ENCODE measurements at regions not wholly inside any gene's neighbourhood (a gene's known extent, or its start where the extent isn't known, plus 50 kb on each side); places are given as distances from the start of the nearest gene placed in this dataset.

DNA sequence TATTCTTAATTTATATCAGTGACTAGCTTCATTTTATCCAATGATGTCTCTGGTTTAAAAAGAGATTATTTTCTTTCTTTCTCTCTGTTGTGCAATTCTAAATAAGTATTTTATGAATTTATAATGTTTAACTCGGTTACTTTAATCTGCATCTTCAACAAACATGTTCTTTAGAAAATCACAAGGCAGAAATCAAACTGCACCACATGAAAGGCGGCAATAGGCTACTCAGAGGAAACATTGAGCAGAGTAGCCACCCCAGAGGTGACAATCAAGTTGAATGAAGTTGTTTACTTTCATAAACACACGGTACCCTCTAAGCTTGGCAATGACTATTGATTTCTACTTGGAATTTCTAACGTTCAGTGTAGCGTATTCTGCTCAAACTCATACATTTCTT is 677.8 kb upstream of the ROBO1 start:
- no peak for DNase-seq (ENCODE audit: low read depth in 1 of 2, low spot score in 2 of 2)
- Histone ChIP-seq H3K27ac (no peak overlapping the region), H3K4me1 (replicated peaks) (no peaks in the 10 kb centered on the region), H3K9me3 (replicated peaks) (no peaks in the 10 kb centered on the region), H3K36me3 (no peaks in the 10 kb centered on the region), H3K27me3 (replicated peaks) (no peaks in the 10 kb centered on the region), H3K4me3 (no peak overlapping the region)

DNA sequence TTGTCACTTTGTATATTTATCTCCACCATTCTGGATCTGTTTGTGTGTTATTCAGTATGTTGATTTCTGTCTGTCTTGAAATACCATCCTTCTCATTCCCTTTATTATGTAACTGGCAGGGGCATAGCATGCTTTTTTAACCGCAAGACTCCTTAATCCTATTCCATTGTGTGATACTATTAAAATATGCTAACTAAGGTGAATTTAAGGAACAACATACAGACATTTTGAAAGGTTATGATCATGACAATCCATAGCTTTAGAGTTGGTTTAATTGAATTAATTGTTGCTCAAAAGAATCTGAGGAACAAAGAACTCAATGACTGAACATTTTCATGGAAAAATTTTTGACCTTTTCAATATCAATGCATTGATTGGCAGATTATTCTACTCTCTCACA is 677.3 kb upstream of the ROBO1 start:
- Histone ChIP-seq H3K27me3 (replicated peaks) (no peaks in the 10 kb centered on the region), H3K27ac (no peak overlapping the region), H3K4me3 (no peak overlapping the region), H3K4me1 (replicated peaks) (no peaks in the 10 kb centered on the region), H3K9me3 (replicated peaks) (no peaks in the 10 kb centered on the region), H3K36me3 (no peaks in the 10 kb centered on the region)
- no peak for DNase-seq (ENCODE audit: low read depth in 1 of 2, low spot score in 2 of 2)

DNA sequence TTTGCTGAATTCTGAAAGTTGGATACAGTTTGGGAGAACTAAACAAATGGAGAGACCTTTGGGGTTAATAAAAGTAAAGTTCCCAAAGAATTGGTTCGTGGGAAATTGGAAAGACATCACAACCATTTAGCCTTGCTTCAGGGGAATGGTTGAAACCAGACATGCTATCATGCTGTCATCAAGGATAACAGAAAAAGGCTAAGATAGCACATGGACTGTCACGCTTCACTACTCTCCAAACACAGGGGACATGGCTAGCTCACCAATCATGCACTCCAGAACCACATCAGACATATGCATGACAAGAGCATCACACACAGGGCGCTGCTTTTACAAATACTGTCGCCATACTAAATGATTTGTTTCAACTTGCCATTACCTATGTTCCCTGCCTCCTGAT is 671.7 kb upstream of the ROBO1 start:
- H3K27ac ChIP-seq, result no peak overlapping the region
- H3K27me3 ChIP-seq (replicated peaks), result no peaks in the 10 kb centered on the region
- H3K9me3 ChIP-seq (replicated peaks), result no peaks in the 10 kb centered on the region
- no peak for DNase-seq (ENCODE audit: low read depth in 1 of 2, low spot score in 2 of 2)
- no peak overlapping the region for H3K4me3 ChIP-seq
- no peaks in the 10 kb centered on the region for H3K4me1 ChIP-seq (replicated peaks)
- no peaks in the 10 kb centered on the region for H3K36me3 ChIP-seq

DNA sequence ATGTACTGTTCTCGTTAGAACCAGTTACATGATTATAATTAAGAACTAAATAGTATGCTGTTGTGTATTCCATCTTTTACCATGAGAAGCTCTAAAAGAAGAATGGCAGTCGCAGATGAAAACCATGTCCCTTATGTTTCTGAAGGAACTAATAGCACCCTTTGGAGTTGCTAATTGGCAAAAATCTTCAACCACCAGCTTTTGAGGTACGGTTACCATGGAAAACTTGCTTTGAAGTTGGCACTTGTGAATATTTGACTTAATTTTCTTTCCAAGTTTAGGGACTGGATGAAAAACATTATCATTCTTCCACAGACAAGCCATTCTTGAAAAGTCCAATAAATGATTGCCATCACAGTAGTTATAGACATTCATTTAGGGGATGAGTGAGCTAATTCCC is 666.6 kb upstream of the ROBO1 start:
- Histone ChIP-seq H3K4me1 (replicated peaks) (no peaks in the 10 kb centered on the region), H3K4me3 (no peak overlapping the region)
- DNase-seq (ENCODE audit: low read depth in 1 of 2, low spot score in 2 of 2), result no peak

GRCh38 chr3:80424951-80425350 is 657.2 kb upstream of the ROBO1 start:
- H3K4me3 ChIP-seq, result no peak overlapping the region
- no peaks in the 10 kb centered on the region for H3K9me3 ChIP-seq (replicated peaks)
- H3K36me3 ChIP-seq, result no peaks in the 10 kb centered on the region
- DNase-seq (ENCODE audit: low read depth in 1 of 2, low spot score in 2 of 2), result no peak
- no peak overlapping the region for H3K27ac ChIP-seq
- no peaks in the 10 kb centered on the region for H3K4me1 ChIP-seq (replicated peaks)
- H3K27me3 ChIP-seq (replicated peaks), result no peaks in the 10 kb centered on the region

More for the DNA sequence above, 666.6 kb upstream of the ROBO1 start:
- no peaks in the 10 kb centered on the region for H3K36me3 ChIP-seq
- no peaks in the 10 kb centered on the region for H3K9me3 ChIP-seq (replicated peaks)
- no peak overlapping the region for H3K27ac ChIP-seq
- H3K27me3 ChIP-seq (replicated peaks), result no peaks in the 10 kb centered on the region

- Histone ChIP-seq H3K4me3 (no peak overlapping the region), H3K27me3 (replicated peaks) (no peaks in the 10 kb centered on the region), H3K4me1 (replicated peaks) (no peaks in the 10 kb centered on the region), H3K9me3 (replicated peaks) (no peaks in the 10 kb centered on the region), H3K27ac (no peak overlapping the region), H3K36me3 (no peaks in the 10 kb centered on the region)
- no peak for DNase-seq (ENCODE audit: low read depth in 1 of 2, low spot score in 2 of 2)
Observed at GRCh38 chr3:80408030-80408721, 640.4 kb upstream of the ROBO1 start.

- no peaks in the 10 kb centered on the region for H3K27me3 ChIP-seq (replicated peaks)
- no peak overlapping the region for H3K4me3 ChIP-seq
- no peak for DNase-seq (ENCODE audit: low read depth in 1 of 2, low spot score in 2 of 2)
- H3K36me3 ChIP-seq, result no peaks in the 10 kb centered on the region
- H3K9me3 ChIP-seq (replicated peaks), result no peaks in the 10 kb centered on the region
- no peak overlapping the region for H3K27ac ChIP-seq
- no peaks in the 10 kb centered on the region for H3K4me1 ChIP-seq (replicated peaks)
Observed at GRCh38 chr3:80405618-80406017, 637.8 kb upstream of the ROBO1 start.

DNA sequence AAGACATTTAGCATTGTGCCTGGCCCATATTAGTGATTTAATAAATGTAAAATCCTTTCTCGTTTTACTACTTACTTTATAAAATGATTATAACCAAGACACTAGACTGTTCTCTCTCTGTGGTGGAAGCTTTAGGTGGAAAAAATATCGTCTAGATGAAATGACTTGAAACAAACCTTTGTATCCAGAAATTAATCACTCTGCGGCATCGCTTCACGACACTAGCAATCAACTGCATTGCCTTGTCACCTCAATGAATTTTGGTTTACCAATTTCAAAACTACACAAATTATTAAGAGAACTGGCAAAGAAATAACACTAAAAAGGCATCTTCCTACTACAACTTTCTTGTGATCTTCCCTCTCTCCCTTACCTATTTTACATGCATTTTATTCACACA is 627.2 kb upstream of the ROBO1 start:
- DNase-seq (ENCODE audit: low read depth in 1 of 2, low spot score in 2 of 2), result no peak
- H3K4me3 ChIP-seq, result no peak overlapping the region
- no peaks in the 10 kb centered on the region for H3K9me3 ChIP-seq (replicated peaks)
- H3K4me1 ChIP-seq (replicated peaks), result no peaks in the 10 kb centered on the region
- no peak overlapping the region for H3K27ac ChIP-seq
- no peaks in the 10 kb centered on the region for H3K27me3 ChIP-seq (replicated peaks)
- H3K36me3 ChIP-seq, result no peaks in the 10 kb centered on the region

DNA sequence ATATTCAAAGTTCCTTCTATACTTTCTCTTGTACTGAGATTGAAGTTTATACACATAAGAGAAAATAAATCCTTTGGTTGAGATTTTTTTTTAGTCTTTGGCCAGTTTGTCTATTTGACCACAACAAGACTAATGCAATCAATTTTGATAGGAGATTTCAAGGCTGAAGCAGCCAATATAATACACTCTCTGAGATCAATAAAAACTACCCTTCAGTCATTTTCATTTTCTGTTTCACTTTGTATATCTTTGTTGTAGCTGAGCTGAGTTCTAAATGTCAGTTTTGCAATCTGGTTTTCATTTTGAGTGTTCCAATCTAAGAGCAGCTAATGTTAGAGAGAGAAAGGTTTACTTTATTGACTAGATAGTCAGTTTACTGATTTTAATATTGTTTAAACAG is 623.8 kb upstream of the ROBO1 start:
- no peak overlapping the region for H3K4me3 ChIP-seq
- no peaks in the 10 kb centered on the region for H3K36me3 ChIP-seq
- no peaks in the 10 kb centered on the region for H3K27me3 ChIP-seq (replicated peaks)
- no peaks in the 10 kb centered on the region for H3K4me1 ChIP-seq (replicated peaks)
- H3K9me3 ChIP-seq (replicated peaks), result no peaks in the 10 kb centered on the region
- no peak overlapping the region for H3K27ac ChIP-seq
- DNase-seq (ENCODE audit: low read depth in 1 of 2, low spot score in 2 of 2), result no peak

GRCh38 chr3:80384811-80385210 is 617.0 kb upstream of the ROBO1 start:
- H3K27ac ChIP-seq, result no peak overlapping the region
- H3K36me3 ChIP-seq, result no peaks in the 10 kb centered on the region
- no peak overlapping the region for H3K4me3 ChIP-seq
- H3K4me1 ChIP-seq (replicated peaks), result no peaks in the 10 kb centered on the region
- no peaks in the 10 kb centered on the region for H3K9me3 ChIP-seq (replicated peaks)
- no peak for DNase-seq (ENCODE audit: low read depth in 1 of 2, low spot score in 2 of 2)
- no peaks in the 10 kb centered on the region for H3K27me3 ChIP-seq (replicated peaks)

DNA sequence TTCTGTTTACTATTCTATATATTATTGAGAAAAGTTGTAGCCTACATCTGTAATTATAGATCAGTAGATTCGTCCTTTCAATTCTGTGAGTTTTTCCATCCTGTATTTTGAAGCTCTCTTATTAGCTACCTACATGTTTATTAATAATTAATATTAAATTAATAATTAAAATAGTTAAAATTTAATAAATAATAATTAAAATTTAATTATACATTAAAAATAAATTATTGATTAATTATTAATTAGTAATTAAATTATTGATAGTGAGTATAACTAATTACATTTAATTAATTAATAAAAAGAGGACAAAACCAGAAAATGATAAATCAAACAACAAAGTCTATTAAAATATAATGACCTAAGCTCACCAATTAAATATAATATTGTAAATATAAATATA is 606.6 kb upstream of the ROBO1 start:
- no peak overlapping the region for H3K4me3 ChIP-seq
- H3K36me3 ChIP-seq, result no peaks in the 10 kb centered on the region
- H3K4me1 ChIP-seq (replicated peaks), result no peaks in the 10 kb centered on the region
- no peaks in the 10 kb centered on the region for H3K9me3 ChIP-seq (replicated peaks)
- no peaks in the 10 kb centered on the region for H3K27me3 ChIP-seq (replicated peaks)
- no peak for DNase-seq (ENCODE audit: low read depth in 1 of 2, low spot score in 2 of 2)
- no peak overlapping the region for H3K27ac ChIP-seq

- H3K36me3 ChIP-seq, result no peaks in the 10 kb centered on the region
- H3K27ac ChIP-seq, result no peak overlapping the region
- no peaks in the 10 kb centered on the region for H3K27me3 ChIP-seq (replicated peaks)
- H3K9me3 ChIP-seq (replicated peaks), result no peaks in the 10 kb centered on the region
- DNase-seq (ENCODE audit: low read depth in 1 of 2, low spot score in 2 of 2), result no peak
- no peaks in the 10 kb centered on the region for H3K4me1 ChIP-seq (replicated peaks)
- no peak overlapping the region for H3K4me3 ChIP-seq
Observed at GRCh38 chr3:80368616-80369015, 600.8 kb upstream of the ROBO1 start.

DNA sequence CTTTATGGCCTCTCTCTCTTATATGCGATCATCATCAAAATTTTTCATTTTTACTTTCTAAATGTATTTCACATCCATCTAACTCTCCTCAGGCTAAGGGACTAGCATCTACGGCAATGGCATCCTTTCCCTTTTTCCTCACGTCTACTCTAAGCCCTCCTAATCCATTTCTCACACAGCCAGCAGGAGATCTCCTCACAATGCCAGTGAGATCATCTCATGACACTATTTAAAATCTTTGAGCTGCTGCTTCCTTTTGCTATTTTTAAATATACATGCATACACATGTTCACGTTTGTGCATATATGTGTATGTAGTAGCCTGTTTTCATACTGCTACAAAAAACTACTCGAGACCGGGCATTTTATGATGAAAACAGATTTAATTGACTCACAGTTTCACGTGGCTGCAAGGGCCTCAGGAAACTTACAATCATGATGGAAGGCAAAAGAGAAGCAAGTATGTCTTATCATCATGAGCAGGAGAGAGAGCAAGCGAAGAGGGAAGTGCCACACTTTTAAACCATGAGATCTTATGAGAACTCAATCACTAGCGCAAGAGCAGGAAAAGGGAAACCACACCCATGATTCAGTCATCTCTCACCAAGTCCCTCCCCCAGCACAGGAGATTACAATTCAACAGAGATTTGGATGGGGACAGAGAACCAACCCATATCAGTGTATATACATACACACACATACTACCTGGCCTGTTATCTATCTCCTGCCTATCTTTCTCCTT is 599.2 kb upstream of the ROBO1 start:
- no peaks in the 10 kb centered on the region for H3K4me1 ChIP-seq (replicated peaks)
- DNase-seq (ENCODE audit: low read depth in 1 of 2, low spot score in 2 of 2), result no peak
- H3K27ac ChIP-seq, result no peak overlapping the region
- H3K9me3 ChIP-seq (replicated peaks), result no peaks in the 10 kb centered on the region
- no peaks in the 10 kb centered on the region for H3K36me3 ChIP-seq
- H3K27me3 ChIP-seq (replicated peaks), result no peaks in the 10 kb centered on the region
- no peak overlapping the region for H3K4me3 ChIP-seq

DNA sequence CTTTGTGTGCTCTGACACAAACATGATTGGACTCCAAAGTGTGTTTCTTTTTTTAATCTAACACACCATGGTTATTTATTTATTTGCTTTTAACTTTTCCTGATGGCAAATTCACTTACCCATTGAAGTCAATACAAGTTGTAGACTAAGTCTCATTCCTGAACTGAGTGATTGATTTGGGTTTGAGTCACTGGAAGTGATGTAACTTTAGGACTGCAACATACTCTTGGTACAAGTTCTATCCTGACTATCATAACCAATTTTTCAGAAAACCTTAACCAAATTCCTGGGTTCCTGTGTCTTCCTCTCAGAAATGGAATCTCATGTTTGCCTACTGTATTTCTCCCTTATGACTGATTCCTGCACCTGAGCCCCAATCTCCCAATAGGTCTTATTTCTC is 590.0 kb upstream of the ROBO1 start:
- DNase-seq (ENCODE audit: low read depth in 1 of 2, low spot score in 2 of 2), result no peak
- no peaks in the 10 kb centered on the region for H3K27me3 ChIP-seq (replicated peaks)
- no peak overlapping the region for H3K4me3 ChIP-seq

DNA sequence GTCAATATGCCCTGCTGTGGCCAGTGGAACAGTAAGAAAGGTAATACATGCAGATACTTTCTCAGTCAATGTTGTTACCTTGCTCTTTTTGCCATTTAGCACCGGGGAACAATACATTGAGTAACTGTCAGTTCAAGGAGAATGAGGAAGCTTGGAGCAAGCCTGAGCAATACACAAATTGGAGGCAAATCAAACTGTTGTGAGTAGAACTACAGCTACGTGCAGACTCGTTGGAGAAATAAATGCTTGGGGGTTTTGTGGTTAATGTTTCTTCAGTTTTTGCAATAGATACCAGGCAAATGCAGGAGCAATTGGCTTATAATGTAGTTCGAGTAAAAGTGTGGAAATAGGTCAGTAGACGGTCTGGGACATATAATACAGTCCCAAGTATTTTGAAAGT is 587.3 kb upstream of the ROBO1 start:
- Histone ChIP-seq H3K4me1 (replicated peaks) (no peaks in the 10 kb centered on the region), H3K27ac (no peak overlapping the region), H3K36me3 (no peaks in the 10 kb centered on the region), H3K9me3 (replicated peaks) (no peaks in the 10 kb centered on the region), H3K27me3 (replicated peaks) (no peaks in the 10 kb centered on the region), H3K4me3 (no peak overlapping the region)
- DNase-seq (ENCODE audit: low read depth in 1 of 2, low spot score in 2 of 2), result no peak

More for the DNA sequence above, 590.0 kb upstream of the ROBO1 start:
- Histone ChIP-seq H3K4me1 (replicated peaks) (no peaks in the 10 kb centered on the region), H3K27ac (no peak overlapping the region), H3K9me3 (replicated peaks) (no peaks in the 10 kb centered on the region), H3K36me3 (no peaks in the 10 kb centered on the region)
